ENCODE measurements at regions not wholly inside any gene's neighbourhood (a gene's known extent, or its start where the extent isn't known, plus 50 kb on each side); places are given as distances from the start of the nearest gene placed in this dataset.

- Histone ChIP-seq H3K27ac (no peak overlapping the region), H3K9ac (no peak overlapping the region), H4K20me1 (no peaks in the 10 kb centered on the region), H3K4me3 (no peak overlapping the region), H3K4me1 (peaks cover 30 to 38% (median 32%) of the 10 kb centered on the region in 10 experiments), H3K4me2 (no peak overlapping the region), H3K36me3 (no peaks in the 10 kb centered on the region), H3K27me3 (peaks cover 0 to 19% (median 0%) of the 10 kb centered on the region in 11 experiments; a peak in 4 of 22 replicates), H3K9me3 (replicated peaks in 1 of 11) (peaks cover 0 to under 1% (median 0%) of the 10 kb centered on the region in 11 experiments; a peak in 2 of 22 replicates)
- no peak for TF ChIP-seq Cebpa-rat (IDR thresholded peaks at IDR 0.05)
These were observed 310.2 kb upstream of the SGK1 start for GRCh38 chr6:134628154-134628553.

- no peaks in the 10 kb centered on the region for H4K20me1 ChIP-seq
These were observed 309.8 kb upstream of the SGK1 start for GRCh38 chr6:134627707-134628106.

GRCh38 chr6:134626589-134626988 is 308.7 kb upstream of the SGK1 start:
- Histone ChIP-seq H3K4me2 (no peak overlapping the region), H3K36me3 (no peaks in the 10 kb centered on the region), H3K9ac (no peak overlapping the region), H4K20me1 (no peaks in the 10 kb centered on the region), H3K27me3 (peaks cover 0 to 34% (median 0%) of the 10 kb centered on the region in 11 experiments; a peak in 4 of 22 replicates), H3K4me1 (peaks cover 15 to 23% (median 16%) of the 10 kb centered on the region in 10 experiments), H3K9me3 (replicated peaks in 1 of 11) (no peaks in the 10 kb centered on the region), H3K4me3 (no peak overlapping the region), H3K27ac (no peak overlapping the region)
- no peak for TF ChIP-seq Cebpa-rat (IDR thresholded peaks at IDR 0.05)

More at GRCh38 chr6:134627707-134628106, 309.8 kb upstream of the SGK1 start:
- H3K27me3 ChIP-seq: peaks cover 0 to 23% (median 0%) of the 10 kb centered on the region in 11 experiments; a peak in 4 of 22 replicates
- peaks cover 26 to 34% (median 27%) of the 10 kb centered on the region in 10 experiments for H3K4me1 ChIP-seq
- H3K9ac ChIP-seq: no peak overlapping the region
- H3K36me3 ChIP-seq: no peaks in the 10 kb centered on the region
- no peak overlapping the region for H3K4me3 ChIP-seq
- H3K27ac ChIP-seq: no peak overlapping the region
- no peak for TF ChIP-seq Cebpa-rat (IDR thresholded peaks at IDR 0.05)
- no peak overlapping the region for H3K4me2 ChIP-seq
- no peaks in the 10 kb centered on the region for H3K9me3 ChIP-seq (replicated peaks in 1 of 11)

GRCh38 chr6:134626086-134626485 is 308.2 kb upstream of the SGK1 start:
- Histone ChIP-seq H3K4me3 (no peak overlapping the region), H3K36me3 (no peaks in the 10 kb centered on the region), H3K9me3 (replicated peaks in 1 of 11) (no peaks in the 10 kb centered on the region), H3K27ac (no peak overlapping the region), H3K4me1 (peaks cover 10 to 18% (median 11%) of the 10 kb centered on the region in 10 experiments), H3K27me3 (peaks cover 0 to 39% (median 0%) of the 10 kb centered on the region in 11 experiments; a peak in 4 of 22 replicates), H3K4me2 (0 out of 22 replicates have a peak overlapping the region, but pooled peaks of 1 of the 11 experiments have one; percentile 6), H3K9ac (no peak overlapping the region), H4K20me1 (no peaks in the 10 kb centered on the region)
- TF ChIP-seq Cebpa-rat (IDR thresholded peaks at IDR 0.05): no peak

GRCh38 chr6:134624781-134625180 is 306.9 kb upstream of the SGK1 start:
- TF ChIP-seq Cebpa-rat (IDR thresholded peaks at IDR 0.05): no peak
- Histone ChIP-seq H3K27ac (no peak overlapping the region), H3K27me3 (peaks cover 0 to 47% (median 0%) of the 10 kb centered on the region in 11 experiments; a peak in 4 of 22 replicates), H3K9me3 (replicated peaks in 1 of 11) (no peaks in the 10 kb centered on the region), H3K9ac (no peak overlapping the region), H3K4me3 (no peak overlapping the region), H3K4me2 (no peak overlapping the region), H3K4me1 (peaks cover 0 to 6% (median under 1%) of the 10 kb centered on the region in 10 experiments; a peak in 3 of 20 replicates), H3K36me3 (no peaks in the 10 kb centered on the region), H4K20me1 (no peaks in the 10 kb centered on the region)

GRCh38 chr6:134623401-134623800 is 305.5 kb upstream of the SGK1 start:
- no peak for TF ChIP-seq Cebpa-rat (IDR thresholded peaks at IDR 0.05)
- peaks cover 0 to 58% (median 0%) of the 10 kb centered on the region in 11 experiments; a peak in 4 of 22 replicates for H3K27me3 ChIP-seq
- no peaks in the 10 kb centered on the region for H3K9me3 ChIP-seq (replicated peaks in 1 of 11)
- no peak overlapping the region for H3K9ac ChIP-seq
- H3K36me3 ChIP-seq: no peaks in the 10 kb centered on the region
- no peak overlapping the region for H3K27ac ChIP-seq
- H4K20me1 ChIP-seq: no peaks in the 10 kb centered on the region
- no peak overlapping the region for H3K4me3 ChIP-seq
- no peak overlapping the region for H3K4me2 ChIP-seq
- H3K4me1 ChIP-seq: peaks cover 0 to 6% (median 2%) of the 10 kb centered on the region in 10 experiments; a peak in 3 of 20 replicates

GRCh38 chr6:134622382-134623173 is 304.7 kb upstream of the SGK1 start:
- Histone ChIP-seq H3K9ac (no peak overlapping the region), H3K4me3 (no peak overlapping the region), H3K27ac (no peak overlapping the region)

GRCh38 chr6:134621858-134622257 is 303.9 kb upstream of the SGK1 start:
- Histone ChIP-seq H3K9ac (no peak overlapping the region), H3K36me3 (no peaks in the 10 kb centered on the region), H4K20me1 (no peaks in the 10 kb centered on the region), H3K4me1 (peaks cover 0 to 6% (median 2%) of the 10 kb centered on the region in 10 experiments; a peak in 3 of 20 replicates), H3K4me3 (no peak overlapping the region), H3K27ac (no peak overlapping the region), H3K9me3 (replicated peaks in 1 of 11) (no peaks in the 10 kb centered on the region), H3K27me3 (peaks cover 0 to 67% (median 0%) of the 10 kb centered on the region in 11 experiments; a peak in 5 of 22 replicates), H3K4me2 (no peak overlapping the region)
- no peak for TF ChIP-seq Cebpa-rat (IDR thresholded peaks at IDR 0.05)

More at GRCh38 chr6:134622382-134623173, 304.7 kb upstream of the SGK1 start:
- H3K4me2 ChIP-seq: no peak overlapping the region
- H3K36me3 ChIP-seq: no peaks in the 10 kb centered on the region
- H3K4me1 ChIP-seq: peaks cover 0 to 6% (median 2%) of the 10 kb centered on the region in 10 experiments; a peak in 3 of 20 replicates
- no peaks in the 10 kb centered on the region for H3K9me3 ChIP-seq (replicated peaks in 1 of 11)
- H4K20me1 ChIP-seq: no peaks in the 10 kb centered on the region
- no peak for TF ChIP-seq Cebpa-rat (IDR thresholded peaks at IDR 0.05)
- peaks cover 0 to 67% (median 0%) of the 10 kb centered on the region in 11 experiments; a peak in 5 of 22 replicates for H3K27me3 ChIP-seq

- Histone ChIP-seq H3K9me3 (replicated peaks in 1 of 11) (no peaks in the 10 kb centered on the region), H3K9ac (no peak overlapping the region), H3K36me3 (no peaks in the 10 kb centered on the region), H3K4me2 (peak overlapping the region in 1 of 11 experiments; percentile 34; a peak in 3 of 22 replicates), H3K4me3 (no peak overlapping the region), H3K27ac (no peak overlapping the region), H4K20me1 (no peaks in the 10 kb centered on the region), H3K27me3 (peaks cover 0 to 59% (median 0%) of the 10 kb centered on the region in 11 experiments; a peak in 5 of 22 replicates), H3K4me1 (peaks cover 0 to 6% (median 0%) of the 10 kb centered on the region in 10 experiments; a peak in 2 of 20 replicates)
- TF ChIP-seq Cebpa-rat (IDR thresholded peaks at IDR 0.05): no peak
These were observed 301.9 kb upstream of the SGK1 start for GRCh38 chr6:134619789-134620188.
